Neural progenitor cell (in vitro differentiated cells): ENCODE measurements at regions not wholly inside any gene's neighbourhood (a gene's known extent, or its start where the extent isn't known, plus 50 kb on each side); places are given as distances from the start of the nearest gene placed in this dataset.
A peak's percentile ranks its signal among the peaks of the same experiment; 100 is the strongest.

ENCODE experiments used
- DNase-seq: peaks from one replicate; pipeline ENCODE4 v3.0.0-alpha.2; 2016; ENCODE audit warnings: low spot score
- H2AFZ ChIP-seq: fragments of 200-600 bp; sonication (generic); replicated peaks from 2 replicates; pipeline ENCODE4 v1.6.1; 2016; ENCODE audit warnings: antibody characterized with exemption
- H3F3A ChIP-seq: fragments of 200-600 bp; sonication (generic); 2 replicates; pipeline ENCODE4 v1.6.1; 2016; ENCODE audit warnings: antibody characterized with exemption, low read depth
- H3K27ac ChIP-seq: fragments of 200-600 bp; sonication (generic); 2 replicates; pipeline ENCODE4 v1.5.1; 2016; ENCODE audit warnings: mild to moderate bottlenecking
- H3K27me3 ChIP-seq: fragments of 200-600 bp; sonication (generic); 2 replicates; pipeline ENCODE4 v1.6.1; 2016; ENCODE audit warnings: mild to moderate bottlenecking, moderate library complexity
- H3K36me3 ChIP-seq: fragments of 200-600 bp; sonication (generic); 2 replicates; pipeline ENCODE4 v1.5.1; 2016
- H3K4me1 ChIP-seq: fragments of 200-600 bp; sonication (generic); 2 replicates; pipeline ENCODE4 v1.6.1; 2016; ENCODE audit warnings: mixed run types
- H3K4me2 ChIP-seq: fragments of 200-600 bp; sonication (generic); 2 replicates; pipeline ENCODE4 v1.6.1; 2016
- H3K4me3 ChIP-seq: fragments of 200-600 bp; sonication (generic); 2 replicates; pipeline ENCODE4 v1.5.1; 2016
- H3K79me2 ChIP-seq: fragments of 200-600 bp; sonication (generic); 2 replicates; pipeline ENCODE4 v1.6.1; 2016; ENCODE audit warnings: low read depth
- H3K9ac ChIP-seq: fragments of 200-600 bp; sonication (generic); 2 replicates; pipeline ENCODE4 v1.6.1; 2016
- H3K9me3 ChIP-seq: fragments of 200-600 bp; sonication (generic); 2 replicates; pipeline ENCODE4 v1.5.1; 2016; ENCODE audit warnings: low read depth
- H4K20me1 ChIP-seq: fragments of 200-600 bp; sonication (generic); 2 replicates; pipeline ENCODE4 v1.6.1; 2016; ENCODE audit warnings: low read depth
- H3K27ac Mint-ChIP-seq: 3 replicates; pipeline ENCODE4 v1.8.0; 2021; ENCODE audit warnings: mixed read lengths
- H3K27me3 Mint-ChIP-seq: 2 replicates; pipeline ENCODE4 v1.8.0; 2022; ENCODE audit warnings: low read depth, mild to moderate bottlenecking, inconsistent platforms, moderate library complexity, mixed read lengths; ENCODE audit not compliant: insufficient read depth
- H3K36me3 Mint-ChIP-seq: 3 replicates; pipeline ENCODE4 v1.8.0; 2021; ENCODE audit warnings: mixed read lengths
- H3K4me1 Mint-ChIP-seq: 3 replicates; pipeline ENCODE4 v1.8.0; 2021; ENCODE audit warnings: mixed read lengths
- H3K4me3 Mint-ChIP-seq: 3 replicates; pipeline ENCODE4 v1.8.0; 2021; ENCODE audit warnings: mild to moderate bottlenecking, moderate library complexity, mixed read lengths
- H3K9me3 Mint-ChIP-seq: 3 replicates; pipeline ENCODE4 v1.8.0; 2020; ENCODE audit warnings: mixed read lengths
- CTCF ChIP-seq: fragments of 200-600 bp; sonication (generic); IDR thresholded peaks from 2 replicates; pipeline ENCODE4 v1.5.1; 2017; ENCODE audit warnings: antibody characterized with exemption, mild to moderate bottlenecking
- EZH2 ChIP-seq: fragments of 200-600 bp; sonication (generic); IDR thresholded peaks from 2 replicates; pipeline ENCODE4 v1.6.1; 2017; ENCODE audit warnings: antibody characterized with exemption, mild to moderate bottlenecking, moderate library complexity
- EZH2phosphoT487 ChIP-seq: fragments of 200-600 bp; sonication (generic); IDR thresholded peaks from 2 replicates; pipeline ENCODE4 v1.6.1; 2017; ENCODE audit warnings: antibody characterized with exemption

- H3K9me3 ChIP-seq: no peaks in the 10 kb centered on the region
- no peak overlapping the region for H2AFZ ChIP-seq
- DNase-seq: peak; percentile 67
- no peak overlapping the region for H3K4me3 ChIP-seq
- H3F3A ChIP-seq: peaks cover 4% of the 10 kb centered on the region
- Mint-ChIP-seq H3K36me3 (no peaks in the 10 kb centered on the region), H3K27me3 (peaks cover 23% of the 10 kb centered on the region), H3K4me1 (peaks cover 19% of the 10 kb centered on the region), H3K27ac (peak overlapping the region; percentile 64), H3K4me3 (no peak overlapping the region), H3K9me3 (peaks cover 3% of the 10 kb centered on the region)
- no peaks in the 10 kb centered on the region for H3K27me3 ChIP-seq
- peaks cover 18% of the 10 kb centered on the region for H3K4me1 ChIP-seq
- TF ChIP-seq EZH2phosphoT487 (peak; percentile 49), CTCF (no peak)
- peak overlapping the region; percentile 58 for H3K4me2 ChIP-seq
- H3K9ac ChIP-seq: no peak overlapping the region
- no peak overlapping the region for H3K27ac ChIP-seq
- no peaks in the 10 kb centered on the region for H3K79me2 ChIP-seq
- H3K36me3 ChIP-seq: no peaks in the 10 kb centered on the region
- H4K20me1 ChIP-seq: no peaks in the 10 kb centered on the region
Measured at GRCh38 chr20:23296841-23297701, 53.5 kb upstream of the NXT1 start.

- TF ChIP-seq EZH2phosphoT487 (no peak), CTCF (no peak), EZH2 (no peak)
- Histone ChIP-seq H3K27me3 (no peaks in the 10 kb centered on the region), H3K9me3 (no peaks in the 10 kb centered on the region), H3K9ac (no peak overlapping the region), H3K4me3 (no peak overlapping the region), H2AFZ (no peak overlapping the region), H3K27ac (no peak overlapping the region), H3K79me2 (no peaks in the 10 kb centered on the region), H3K4me1 (peaks cover 18% of the 10 kb centered on the region), H4K20me1 (no peaks in the 10 kb centered on the region), H3F3A (peaks cover 4% of the 10 kb centered on the region), H3K4me2 (no peak overlapping the region), H3K36me3 (no peaks in the 10 kb centered on the region)
- Mint-ChIP-seq H3K9me3 (no peaks in the 10 kb centered on the region), H3K27me3 (peaks cover 19% of the 10 kb centered on the region), H3K36me3 (no peaks in the 10 kb centered on the region), H3K27ac (peak overlapping the region; percentile 78), H3K4me1 (peaks cover 22% of the 10 kb centered on the region), H3K4me3 (no peak overlapping the region)
- no peak for DNase-seq
Measured at GRCh38 chr20:23295934-23296333, 54.7 kb upstream of the NXT1 start.

GRCh38 chr20:23294671-23295070, 55.9 kb upstream of the NXT1 start:
- H3K36me3 ChIP-seq: no peaks in the 10 kb centered on the region
- Mint-ChIP-seq H3K4me1 (peaks cover 22% of the 10 kb centered on the region), H3K27me3 (peaks cover 19% of the 10 kb centered on the region), H3K27ac (no peak overlapping the region), H3K9me3 (no peaks in the 10 kb centered on the region), H3K36me3 (no peaks in the 10 kb centered on the region), H3K4me3 (no peak overlapping the region)
- H3K9ac ChIP-seq: no peak overlapping the region
- H3F3A ChIP-seq: peaks cover 4% of the 10 kb centered on the region
- no peak overlapping the region for H3K4me2 ChIP-seq
- H3K9me3 ChIP-seq: no peaks in the 10 kb centered on the region
- H2AFZ ChIP-seq: no peak overlapping the region
- no peak overlapping the region for H3K4me3 ChIP-seq
- H3K27me3 ChIP-seq: no peaks in the 10 kb centered on the region
- no peaks in the 10 kb centered on the region for H4K20me1 ChIP-seq
- no peak for DNase-seq
- H3K79me2 ChIP-seq: no peaks in the 10 kb centered on the region
- peaks cover 23% of the 10 kb centered on the region for H3K4me1 ChIP-seq
- no peak overlapping the region for H3K27ac ChIP-seq
- TF ChIP-seq EZH2phosphoT487 (no peak), CTCF (no peak), EZH2 (no peak)
